ENCODE measurements at regions not wholly inside any gene's neighbourhood (a gene's known extent, or its start where the extent isn't known, plus 50 kb on each side); places are given as distances from the start of the nearest gene placed in this dataset.

- no peak for DNase-seq (ENCODE audit: low read depth, low spot score)
- no peak overlapping the region for H3K4me3 ChIP-seq (ENCODE audit: low read length)
These were observed 170.7 kb downstream of the NEBL start for GRCh38 chr10:20726381-20726780.

GRCh38 chr10:20714979-20715378, 182.1 kb downstream of the NEBL start:
- DNase-seq (ENCODE audit: low read depth, low spot score) = no peak
- no peak overlapping the region for H3K4me3 ChIP-seq (ENCODE audit: low read length)

- no peak for DNase-seq (ENCODE audit: low read depth, low spot score)
- no peak overlapping the region for H3K4me3 ChIP-seq (ENCODE audit: low read length)
These were observed 182.6 kb downstream of the NEBL start for GRCh38 chr10:20714518-20714917.

GRCh38 chr10:20713420-20713819, 183.7 kb downstream of the NEBL start:
- no peak for DNase-seq (ENCODE audit: low read depth, low spot score)
- no peak overlapping the region for H3K4me3 ChIP-seq (ENCODE audit: low read length)

- DNase-seq (ENCODE audit: low read depth, low spot score) = no peak
- no peak overlapping the region for H3K4me3 ChIP-seq (ENCODE audit: low read length)
These were observed 184.3 kb downstream of the NEBL start for GRCh38 chr10:20712774-20713173.

GRCh38 chr10:20709708-20710107, 187.4 kb downstream of the NEBL start:
- no peak overlapping the region for H3K4me3 ChIP-seq (ENCODE audit: low read length)
- DNase-seq (ENCODE audit: low read depth, low spot score) = no peak

GRCh38 chr10:20708305-20708704, 188.8 kb downstream of the NEBL start:
- no peak overlapping the region for H3K4me3 ChIP-seq (ENCODE audit: low read length)
- DNase-seq (ENCODE audit: low read depth, low spot score) = no peak

- DNase-seq (ENCODE audit: low read depth, low spot score) = no peak
- H3K4me3 ChIP-seq (ENCODE audit: low read length) = no peak overlapping the region
These were observed 189.9 kb downstream of the NEBL start for GRCh38 chr10:20707251-20707650.

GRCh38 chr10:20698837-20699236, 198.3 kb downstream of the NEBL start:
- H3K4me3 ChIP-seq (ENCODE audit: low read length) = no peak overlapping the region
- DNase-seq (ENCODE audit: low read depth, low spot score) = no peak

GRCh38 chr10:20694296-20694695, 202.8 kb downstream of the NEBL start:
- DNase-seq (ENCODE audit: low read depth, low spot score) = no peak
- H3K4me3 ChIP-seq (ENCODE audit: low read length) = no peak overlapping the region

- no peak for DNase-seq (ENCODE audit: low read depth, low spot score)
- H3K4me3 ChIP-seq (ENCODE audit: low read length) = no peak overlapping the region
These were observed 208.1 kb downstream of the NEBL start for GRCh38 chr10:20688797-20689544.

GRCh38 chr10:20686015-20686635, 211.0 kb downstream of the NEBL start:
- DNase-seq (ENCODE audit: low read depth, low spot score) = no peak
- H3K4me3 ChIP-seq (ENCODE audit: low read length) = no peak overlapping the region

GRCh38 chr10:20685462-20685861, 211.6 kb downstream of the NEBL start:
- DNase-seq (ENCODE audit: low read depth, low spot score) = no peak
- H3K4me3 ChIP-seq (ENCODE audit: low read length) = no peak overlapping the region

- H3K4me3 ChIP-seq (ENCODE audit: low read length) = no peak overlapping the region
- DNase-seq (ENCODE audit: low read depth, low spot score) = no peak
These were observed 213.8 kb downstream of the NEBL start for GRCh38 chr10:20683345-20683744.

GRCh38 chr10:20682782-20683181, 214.3 kb downstream of the NEBL start:
- H3K4me3 ChIP-seq (ENCODE audit: low read length) = no peak overlapping the region
- no peak for DNase-seq (ENCODE audit: low read depth, low spot score)

- DNase-seq (ENCODE audit: low read depth, low spot score) = no peak
- H3K4me3 ChIP-seq (ENCODE audit: low read length) = no peak overlapping the region
These were observed 219.8 kb downstream of the NEBL start for GRCh38 chr10:20677340-20677739.

- no peak overlapping the region for H3K4me3 ChIP-seq (ENCODE audit: low read length)
- no peak for DNase-seq (ENCODE audit: low read depth, low spot score)
These were observed 222.2 kb downstream of the NEBL start for GRCh38 chr10:20674926-20675325.

- no peak for DNase-seq (ENCODE audit: low read depth, low spot score)
- H3K4me3 ChIP-seq (ENCODE audit: low read length) = no peak overlapping the region
These were observed 223.9 kb downstream of the NEBL start for GRCh38 chr10:20673175-20673574.

GRCh38 chr10:20672741-20673140, 224.4 kb downstream of the NEBL start:
- DNase-seq (ENCODE audit: low read depth, low spot score) = no peak
- H3K4me3 ChIP-seq (ENCODE audit: low read length) = no peak overlapping the region

- no peak overlapping the region for H3K4me3 ChIP-seq (ENCODE audit: low read length)
- DNase-seq (ENCODE audit: low read depth, low spot score) = no peak
These were observed 226.5 kb downstream of the NEBL start for GRCh38 chr10:20670579-20670978.

- no peak for DNase-seq (ENCODE audit: low read depth, low spot score)
These were observed 228.1 kb downstream of the NEBL start for GRCh38 chr10:20668985-20669384.

More at GRCh38 chr10:20668985-20669384, 228.1 kb downstream of the NEBL start:
- H3K4me3 ChIP-seq (ENCODE audit: low read length) = no peak overlapping the region
